Progenitor cell of endocrine pancreas (in vitro differentiated cells): ENCODE measurements at regions not wholly inside any gene's neighbourhood (a gene's known extent, or its start where the extent isn't known, plus 50 kb on each side); places are given as distances from the start of the nearest gene placed in this dataset.

Experiments
- DNase-seq: peaks from one replicate; pipeline ENCODE4 v3.0.0; 2021; ENCODE audit warnings: low spot score; ENCODE audit not compliant: unreplicated experiment
- H3K27ac Mint-ChIP-seq: 2 replicates; pipeline ENCODE4 v1.8.0; 2021; ENCODE audit warnings: mild to moderate bottlenecking, moderate library complexity, mixed read lengths
- H3K27me3 Mint-ChIP-seq: 2 replicates; pipeline ENCODE4 v1.8.0; 2021; ENCODE audit warnings: mixed read lengths
- H3K36me3 Mint-ChIP-seq: 2 replicates; pipeline ENCODE4 v1.8.0; 2022; ENCODE audit warnings: mixed read lengths; ENCODE audit not compliant: insufficient read depth
- H3K4me1 Mint-ChIP-seq: 2 replicates; pipeline ENCODE4 v1.8.0; 2021; ENCODE audit warnings: low read depth, mixed read lengths
- H3K4me3 Mint-ChIP-seq: 2 replicates; pipeline ENCODE4 v1.8.0; 2021; ENCODE audit warnings: low read depth, mild to moderate bottlenecking, moderate library complexity, mixed read lengths
- H3K9me3 Mint-ChIP-seq: 2 replicates; pipeline ENCODE4 v1.8.0; 2021; ENCODE audit warnings: low read depth, mixed read lengths
- CTCF ChIP-seq: fragments of 200-600 bp; sonication (generic); IDR thresholded peaks from one replicate; pipeline ENCODE4 v1.5.0; 2021; ENCODE audit warnings: antibody characterized with exemption, mild to moderate bottlenecking; ENCODE audit not compliant: unreplicated experiment

- Mint-ChIP-seq H3K27ac (no peak overlapping the region), H3K27me3 (no peaks in the 10 kb centered on the region), H3K4me3 (no peak overlapping the region), H3K9me3 (no peaks in the 10 kb centered on the region), H3K4me1 (no peaks in the 10 kb centered on the region), H3K36me3 (no peaks in the 10 kb centered on the region)
- TF ChIP-seq CTCF: no peak
- DNase-seq: no peak
Measured at GRCh38 chr4:115871596-115871995, 758.2 kb upstream of the NDST4 start.

- Mint-ChIP-seq H3K4me3 (no peak overlapping the region), H3K27me3 (no peaks in the 10 kb centered on the region), H3K27ac (no peak overlapping the region), H3K4me1 (no peaks in the 10 kb centered on the region), H3K36me3 (no peaks in the 10 kb centered on the region), H3K9me3 (no peaks in the 10 kb centered on the region)
- no peak for TF ChIP-seq CTCF
- DNase-seq: no peak
Measured at GRCh38 chr4:115866364-115866896, 753.0 kb upstream of the NDST4 start.

- no peaks in the 10 kb centered on the region for H3K27me3 Mint-ChIP-seq
- no peak overlapping the region for H3K4me3 Mint-ChIP-seq
Measured at GRCh38 chr4:115865736-115866135, 752.3 kb upstream of the NDST4 start.

GRCh38 chr4:115852767-115853091, 739.3 kb upstream of the NDST4 start:
- H3K4me1 Mint-ChIP-seq: no peaks in the 10 kb centered on the region

More at GRCh38 chr4:115865736-115866135, 752.3 kb upstream of the NDST4 start:
- no peaks in the 10 kb centered on the region for H3K4me1 Mint-ChIP-seq
- no peak overlapping the region for H3K27ac Mint-ChIP-seq
- no peak for TF ChIP-seq CTCF
- H3K9me3 Mint-ChIP-seq: no peaks in the 10 kb centered on the region
- DNase-seq: no peak
- H3K36me3 Mint-ChIP-seq: no peaks in the 10 kb centered on the region

GRCh38 chr4:115851918-115852766, 738.7 kb upstream of the NDST4 start:
- peak; percentile 79 for TF ChIP-seq CTCF
- Mint-ChIP-seq H3K4me1 (no peaks in the 10 kb centered on the region), H3K4me3 (no peak overlapping the region), H3K27me3 (no peaks in the 10 kb centered on the region), H3K36me3 (no peaks in the 10 kb centered on the region), H3K27ac (no peak overlapping the region), H3K9me3 (peaks cover 3% of the 10 kb centered on the region)
- DNase-seq: peak; percentile 47

More at GRCh38 chr4:115852767-115853091, 739.3 kb upstream of the NDST4 start:
- H3K27ac Mint-ChIP-seq: no peak overlapping the region
- peaks cover 3% of the 10 kb centered on the region for H3K9me3 Mint-ChIP-seq
- no peak for TF ChIP-seq CTCF
- no peak for DNase-seq
- H3K27me3 Mint-ChIP-seq: no peaks in the 10 kb centered on the region
- H3K4me3 Mint-ChIP-seq: no peak overlapping the region
- H3K36me3 Mint-ChIP-seq: no peaks in the 10 kb centered on the region
